K562 (cell line): ENCODE measurements at regions not wholly inside any gene's neighbourhood (a gene's known extent, or its start where the extent isn't known, plus 50 kb on each side); places are given as distances from the start of the nearest gene placed in this dataset.

Experiments
- CC2D1A ChIP-seq: fragments of 450-650 bp; IDR thresholded peaks from 2 replicates; pipeline ENCODE4 v1.6.1; 2017; ENCODE audit warnings: mild to moderate bottlenecking
- POLR2A ChIP-seq: fragments of 450-650 bp; conservative IDR thresholded peaks from 2 replicates; pipeline ENCODE4 v1.6.1; 2016
- SIN3A ChIP-seq, 2 experiments: fragments of 150-350 bp in 1 of 2; IDR thresholded peaks; 2 replicates each; pipeline ENCODE4 v1.6.1; 2011 to 2016; ENCODE audit warnings: borderline replicate concordance in 2 of 2, low read depth in 2 of 2, low read length in 2 of 2, mild to moderate bottlenecking in 2 of 2, moderate library complexity in 2 of 2; ENCODE audit not compliant: control insufficient read depth in 1 of 2
- SMC3 ChIP-seq: conservative IDR thresholded peaks from 2 replicates; pipeline ENCODE4 v1.6.1; 2011; ENCODE audit warnings: low read depth, low read length, improper control_type of control experiment; ENCODE audit not compliant: insufficient read depth
- TAF9B ChIP-seq: fragments of 450-650 bp; IDR thresholded peaks from 2 replicates; pipeline ENCODE4 v1.6.1; 2018; ENCODE audit warnings: mild to moderate bottlenecking; ENCODE audit not compliant: partially characterized antibody
- YBX1 ChIP-seq: fragments of 450-650 bp; IDR thresholded peaks from 2 replicates; pipeline ENCODE4 v1.7.1; 2016; ENCODE audit warnings: mild to moderate bottlenecking
- ZNF695 ChIP-seq: fragments of 450-650 bp; formaldehyde crosslinking; IDR thresholded peaks from 2 replicates; pipeline ENCODE4 v1.4.0; 2020; ENCODE audit warnings: mild to moderate bottlenecking, moderate library complexity
- TF ChIP-seq, protein P1 (sequence below), 3 experiments: IDR thresholded peaks in 2 of 3; conservative IDR thresholded peaks in 1 of 3; 2 replicates each; pipeline ENCODE4 v1.5.1; 2011 to 2012; ENCODE audit warnings: low read length in 3 of 3, mild to moderate bottlenecking in 3 of 3, control low read depth in 2 of 3, improper control_type of control experiment in 1 of 3, inconsistent platforms in 1 of 3, low read depth in 1 of 3, mixed read lengths in 1 of 3, moderate library complexity in 1 of 3; ENCODE audit not compliant: insufficient read depth in 2 of 3
- TF ChIP-seq, protein P2 (sequence below), 2 experiments: fragments of 450-650 bp; formaldehyde crosslinking in 1 of 2; IDR thresholded peaks; 2 replicates each; pipeline versions ENCODE4 v1.4.0 to v1.6.1; 2014 to 2020; ENCODE audit warnings: mild to moderate bottlenecking in 2 of 2, borderline replicate concordance in 1 of 2, low read depth in 1 of 2
- TF ChIP-seq, protein P3 (sequence below): sonication (generic); formaldehyde crosslinking; IDR thresholded peaks from 2 replicates; pipeline ENCODE4 v1.5.0; 2020; ENCODE audit warnings: missing genetic modification reagents
- TF ChIP-seq, protein P4 (sequence below), 2 experiments: fragments of 200-800 bp in 1 of 2; sonication (Bioruptor generic) in 1 of 2; sonication (generic) in 1 of 2; formaldehyde crosslinking in 1 of 2; IDR thresholded peaks in 1 of 2; conservative IDR thresholded peaks in 1 of 2; 2 replicates each; pipeline versions ENCODE4 v1.5.0 to v1.6.1; 2016 to 2020; ENCODE audit warnings: missing compliant biosample characterization in 1 of 2, missing genetic modification characterization in 1 of 2, missing genetic modification reagents in 1 of 2
- TF ChIP-seq, protein P5 (sequence below): fragments of 450-650 bp; IDR thresholded peaks from 2 replicates; pipeline ENCODE4 v1.6.1; 2016

DNA sequence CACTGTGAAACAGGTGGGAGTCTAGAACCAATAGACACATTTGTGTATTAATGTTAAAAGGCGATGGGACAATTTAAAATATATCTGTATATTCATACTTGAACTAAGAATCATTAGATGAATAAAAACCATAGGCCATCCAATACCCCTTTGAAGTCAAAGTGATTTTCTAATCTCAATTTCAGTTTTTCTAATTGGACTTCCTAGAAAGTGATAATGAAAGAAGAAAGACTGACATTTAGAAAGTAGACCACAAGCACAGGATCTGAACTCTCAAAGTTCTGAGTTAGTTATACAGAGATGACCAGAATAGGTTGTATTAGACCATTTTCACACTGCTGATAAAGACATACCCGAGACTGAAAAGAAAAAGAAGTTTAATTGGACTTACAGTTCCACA is 412.8 kb upstream of the PIK3R1 start:
- no peak for TF ChIP-seq ZNF695
- no peak for TF ChIP-seq SIN3A (IDR thresholded peaks at IDR 0.05; ENCODE audit: borderline replicate concordance in 2 of 2, control insufficient read depth in 1 of 2, low read depth in 2 of 2, low read length in 2 of 2)
- TF ChIP-seq CC2D1A, result no peak
- TF ChIP-seq, protein P1, sequence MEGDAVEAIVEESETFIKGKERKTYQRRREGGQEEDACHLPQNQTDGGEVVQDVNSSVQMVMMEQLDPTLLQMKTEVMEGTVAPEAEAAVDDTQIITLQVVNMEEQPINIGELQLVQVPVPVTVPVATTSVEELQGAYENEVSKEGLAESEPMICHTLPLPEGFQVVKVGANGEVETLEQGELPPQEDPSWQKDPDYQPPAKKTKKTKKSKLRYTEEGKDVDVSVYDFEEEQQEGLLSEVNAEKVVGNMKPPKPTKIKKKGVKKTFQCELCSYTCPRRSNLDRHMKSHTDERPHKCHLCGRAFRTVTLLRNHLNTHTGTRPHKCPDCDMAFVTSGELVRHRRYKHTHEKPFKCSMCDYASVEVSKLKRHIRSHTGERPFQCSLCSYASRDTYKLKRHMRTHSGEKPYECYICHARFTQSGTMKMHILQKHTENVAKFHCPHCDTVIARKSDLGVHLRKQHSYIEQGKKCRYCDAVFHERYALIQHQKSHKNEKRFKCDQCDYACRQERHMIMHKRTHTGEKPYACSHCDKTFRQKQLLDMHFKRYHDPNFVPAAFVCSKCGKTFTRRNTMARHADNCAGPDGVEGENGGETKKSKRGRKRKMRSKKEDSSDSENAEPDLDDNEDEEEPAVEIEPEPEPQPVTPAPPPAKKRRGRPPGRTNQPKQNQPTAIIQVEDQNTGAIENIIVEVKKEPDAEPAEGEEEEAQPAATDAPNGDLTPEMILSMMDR (IDR thresholded peaks at IDR 0.05 in 2 of 3, conservative IDR thresholded peaks at IDR 0.05 in 1 of 3; ENCODE audit: insufficient read depth in 2 of 3, low read depth in 1 of 3, low read length in 3 of 3), result no peak
- no peak for TF ChIP-seq SMC3
- TF ChIP-seq, protein P2, sequence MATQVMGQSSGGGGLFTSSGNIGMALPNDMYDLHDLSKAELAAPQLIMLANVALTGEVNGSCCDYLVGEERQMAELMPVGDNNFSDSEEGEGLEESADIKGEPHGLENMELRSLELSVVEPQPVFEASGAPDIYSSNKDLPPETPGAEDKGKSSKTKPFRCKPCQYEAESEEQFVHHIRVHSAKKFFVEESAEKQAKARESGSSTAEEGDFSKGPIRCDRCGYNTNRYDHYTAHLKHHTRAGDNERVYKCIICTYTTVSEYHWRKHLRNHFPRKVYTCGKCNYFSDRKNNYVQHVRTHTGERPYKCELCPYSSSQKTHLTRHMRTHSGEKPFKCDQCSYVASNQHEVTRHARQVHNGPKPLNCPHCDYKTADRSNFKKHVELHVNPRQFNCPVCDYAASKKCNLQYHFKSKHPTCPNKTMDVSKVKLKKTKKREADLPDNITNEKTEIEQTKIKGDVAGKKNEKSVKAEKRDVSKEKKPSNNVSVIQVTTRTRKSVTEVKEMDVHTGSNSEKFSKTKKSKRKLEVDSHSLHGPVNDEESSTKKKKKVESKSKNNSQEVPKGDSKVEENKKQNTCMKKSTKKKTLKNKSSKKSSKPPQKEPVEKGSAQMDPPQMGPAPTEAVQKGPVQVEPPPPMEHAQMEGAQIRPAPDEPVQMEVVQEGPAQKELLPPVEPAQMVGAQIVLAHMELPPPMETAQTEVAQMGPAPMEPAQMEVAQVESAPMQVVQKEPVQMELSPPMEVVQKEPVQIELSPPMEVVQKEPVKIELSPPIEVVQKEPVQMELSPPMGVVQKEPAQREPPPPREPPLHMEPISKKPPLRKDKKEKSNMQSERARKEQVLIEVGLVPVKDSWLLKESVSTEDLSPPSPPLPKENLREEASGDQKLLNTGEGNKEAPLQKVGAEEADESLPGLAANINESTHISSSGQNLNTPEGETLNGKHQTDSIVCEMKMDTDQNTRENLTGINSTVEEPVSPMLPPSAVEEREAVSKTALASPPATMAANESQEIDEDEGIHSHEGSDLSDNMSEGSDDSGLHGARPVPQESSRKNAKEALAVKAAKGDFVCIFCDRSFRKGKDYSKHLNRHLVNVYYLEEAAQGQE (IDR thresholded peaks at IDR 0.05; ENCODE audit: borderline replicate concordance), result no peak
- TF ChIP-seq, protein P2 (CRISPR knock-in tag; IDR thresholded peaks at IDR 0.05; ENCODE audit: low read depth), result no peak
- TF ChIP-seq TAF9B, result no peak
- no peak for TF ChIP-seq POLR2A
- TF ChIP-seq, protein P3, sequence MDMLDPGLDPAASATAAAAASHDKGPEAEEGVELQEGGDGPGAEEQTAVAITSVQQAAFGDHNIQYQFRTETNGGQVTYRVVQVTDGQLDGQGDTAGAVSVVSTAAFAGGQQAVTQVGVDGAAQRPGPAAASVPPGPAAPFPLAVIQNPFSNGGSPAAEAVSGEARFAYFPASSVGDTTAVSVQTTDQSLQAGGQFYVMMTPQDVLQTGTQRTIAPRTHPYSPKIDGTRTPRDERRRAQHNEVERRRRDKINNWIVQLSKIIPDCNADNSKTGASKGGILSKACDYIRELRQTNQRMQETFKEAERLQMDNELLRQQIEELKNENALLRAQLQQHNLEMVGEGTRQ, result no peak
- TF ChIP-seq, protein P4, sequence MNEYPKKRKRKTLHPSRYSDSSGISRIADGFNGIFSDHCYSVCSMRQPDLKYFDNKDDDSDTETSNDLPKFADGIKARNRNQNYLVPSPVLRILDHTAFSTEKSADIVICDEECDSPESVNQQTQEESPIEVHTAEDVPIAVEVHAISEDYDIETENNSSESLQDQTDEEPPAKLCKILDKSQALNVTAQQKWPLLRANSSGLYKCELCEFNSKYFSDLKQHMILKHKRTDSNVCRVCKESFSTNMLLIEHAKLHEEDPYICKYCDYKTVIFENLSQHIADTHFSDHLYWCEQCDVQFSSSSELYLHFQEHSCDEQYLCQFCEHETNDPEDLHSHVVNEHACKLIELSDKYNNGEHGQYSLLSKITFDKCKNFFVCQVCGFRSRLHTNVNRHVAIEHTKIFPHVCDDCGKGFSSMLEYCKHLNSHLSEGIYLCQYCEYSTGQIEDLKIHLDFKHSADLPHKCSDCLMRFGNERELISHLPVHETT (CRISPR knock-in tag; conservative IDR thresholded peaks at IDR 0.05 in 1 of 2, IDR thresholded peaks at IDR 0.05 in 1 of 2), result no peak
- no peak for TF ChIP-seq YBX1
- TF ChIP-seq, protein P5, sequence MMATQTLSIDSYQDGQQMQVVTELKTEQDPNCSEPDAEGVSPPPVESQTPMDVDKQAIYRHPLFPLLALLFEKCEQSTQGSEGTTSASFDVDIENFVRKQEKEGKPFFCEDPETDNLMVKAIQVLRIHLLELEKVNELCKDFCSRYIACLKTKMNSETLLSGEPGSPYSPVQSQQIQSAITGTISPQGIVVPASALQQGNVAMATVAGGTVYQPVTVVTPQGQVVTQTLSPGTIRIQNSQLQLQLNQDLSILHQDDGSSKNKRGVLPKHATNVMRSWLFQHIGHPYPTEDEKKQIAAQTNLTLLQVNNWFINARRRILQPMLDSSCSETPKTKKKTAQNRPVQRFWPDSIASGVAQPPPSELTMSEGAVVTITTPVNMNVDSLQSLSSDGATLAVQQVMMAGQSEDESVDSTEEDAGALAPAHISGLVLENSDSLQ, result no peak
